HCT116 (cell line): ENCODE measurements at regions not wholly inside any gene's neighbourhood (a gene's known extent, or its start where the extent isn't known, plus 50 kb on each side); places are given as distances from the start of the nearest gene placed in this dataset.

Experiments
- ATAC-seq: fragments of 200-7000 bp; cut with Tn5 transposase; 2 replicates; pipeline ENCODE4 v1.9.1; 2020; ENCODE audit warnings: mild to moderate bottlenecking, moderate library complexity
- BruUV-seq: library from RNA; stranded (reverse); fragments of 400-500 nt; replicated peaks from 2 replicates; lab custom pipeline; 2021; lab: Mats Ljungman, UMichigan
- CTCF ChIA-PET: fragments of 300-600 bp; sonication (Branson Sonifier 250); formaldehyde crosslinking; loops from one replicate; lab custom pipeline; 2021; ENCODE audit warnings: antibody characterized with exemption; lab: Charles Lee
- POLR2A ChIA-PET: fragments of 300-600, 350-600 bp; sonication (Branson Sonifier 250); formaldehyde crosslinking; loops from one replicate; lab custom pipeline; 2021; ENCODE audit warnings: antibody characterized with exemption; lab: Charles Lee
- RAD21 ChIA-PET, 2 experiments: fragments of 300-600 bp; sonication (Branson Sonifier 250); formaldehyde crosslinking; loops; one replicate each; lab custom pipeline; 2023; ENCODE audit warnings: low total read pairs in 2 of 2; ENCODE audit not compliant: uncharacterized antibody in 2 of 2, unreplicated experiment in 2 of 2, low non-redundant PET in 1 of 2; lab: Charles Lee
- DNase-seq: peaks from one replicate; pipeline ENCODE4 v3.0.0-alpha.2; 2010; ENCODE audit warnings: low read depth, low spot score
- H2AFZ ChIP-seq: fragments of 200-600 bp; shearing (Covaris generic), sonication (generic); 2 replicates; pipeline ENCODE4 v1.6.1; 2017; ENCODE audit warnings: low read depth, mixed run types, mixed read lengths, antibody characterized with exemption, low read length; ENCODE audit not compliant: poor library complexity, severe bottlenecking
- H3K27ac ChIP-seq: 2 replicates; pipeline ENCODE4 v1.5.1; 2012; ENCODE audit warnings: low read depth, low read length
- H3K27me3 ChIP-seq: fragments of 200-600 bp; sonication (generic); 2 replicates; pipeline ENCODE4 v1.6.1; 2016; ENCODE audit warnings: mixed run types, low read length, mixed read lengths; ENCODE audit not compliant: insufficient read depth
- H3K36me3 ChIP-seq, 2 experiments: fragments of 200-500 bp in 1 of 2; fragments of 200-600 bp in 1 of 2; sonication (Bioruptor generic) in 1 of 2; sonication (generic) in 1 of 2; 2 replicates each; pipeline versions ENCODE4 v1.5.1 to v1.6.1; 2014 to 2016; ENCODE audit warnings: low read length in 2 of 2, inconsistent platforms in 1 of 2, mixed read lengths in 1 of 2, mixed run types in 1 of 2; ENCODE audit not compliant: insufficient read depth in 2 of 2, control insufficient read depth in 1 of 2
- H3K4me1 ChIP-seq, 2 experiments: fragments of 200-600 bp in 1 of 2; sonication (generic) in 1 of 2; 2 replicates each; pipeline versions ENCODE4 v1.5.1 to v1.6.1; 2012 to 2017; ENCODE audit warnings: low read length in 2 of 2, inconsistent platforms in 1 of 2, mild to moderate bottlenecking in 1 of 2, mixed read lengths in 1 of 2, mixed run types in 1 of 2, moderate library complexity in 1 of 2; ENCODE audit not compliant: insufficient read depth in 2 of 2, control insufficient read depth in 1 of 2
- H3K4me2 ChIP-seq: fragments of 200-600 bp; sonication (generic); 2 replicates; pipeline ENCODE4 v1.6.1; 2017; ENCODE audit warnings: mixed run types, low read length, mixed read lengths
- H3K4me3 ChIP-seq, 2 experiments: fragments of 200-600 bp in 1 of 2; sonication (generic) in 1 of 2; replicated peaks in 1 of 2; 2 replicates each; pipeline ENCODE4 v1.5.1; 2011 to 2016; ENCODE audit warnings: low read length in 2 of 2, control low read depth in 1 of 2, low read depth in 1 of 2, mild to moderate bottlenecking in 1 of 2, mixed read lengths in 1 of 2, mixed run types in 1 of 2
- H3K79me2 ChIP-seq: fragments of 200-600 bp; sonication (generic); 2 replicates; pipeline ENCODE4 v1.6.1; 2017; ENCODE audit warnings: mild to moderate bottlenecking, mixed run types, low read length, moderate library complexity, mixed read lengths; ENCODE audit not compliant: insufficient read depth
- H3K9ac ChIP-seq: fragments of 200-600 bp; sonication (generic); 2 replicates; pipeline ENCODE4 v1.6.1; 2016; ENCODE audit warnings: low read length, mixed read lengths
- H3K9me2 ChIP-seq: fragments of 200-600 bp; sonication (generic), shearing (Covaris generic); 2 replicates; pipeline ENCODE4 v1.6.1; 2017; ENCODE audit warnings: mixed run types, mild to moderate bottlenecking, moderate library complexity; ENCODE audit not compliant: insufficient read depth
- H3K9me3 ChIP-seq, 2 experiments: fragments of 200-500 bp in 1 of 2; fragments of 200-600 bp in 1 of 2; sonication (Bioruptor generic) in 1 of 2; sonication (generic) in 1 of 2; 2 replicates each; pipeline ENCODE4 v1.6.1; 2014 to 2017; ENCODE audit warnings: low read length in 2 of 2, mixed read lengths in 2 of 2, inconsistent platforms in 1 of 2, low read depth in 1 of 2, mild to moderate bottlenecking in 1 of 2, mixed run types in 1 of 2, moderate library complexity in 1 of 2; ENCODE audit not compliant: control insufficient read depth in 1 of 2, insufficient read depth in 1 of 2
- H4K20me1 ChIP-seq: fragments of 200-600 bp; sonication (generic), shearing (Covaris generic); 2 replicates; pipeline ENCODE4 v1.6.1; 2017; ENCODE audit warnings: mixed run types, mild to moderate bottlenecking, moderate library complexity; ENCODE audit not compliant: insufficient read depth
- EGR1 ChIP-seq: IDR thresholded peaks from 2 replicates; pipeline ENCODE4 v1.6.1; 2012; ENCODE audit warnings: low read depth
- EZH2 ChIP-seq: fragments of 200-600 bp; sonication (generic); IDR thresholded peaks from 2 replicates; pipeline ENCODE4 v1.6.1; 2017; ENCODE audit warnings: antibody characterized with exemption, mixed run types
- POLR2A ChIP-seq: IDR thresholded peaks from 2 replicates; pipeline ENCODE4 v1.7.0; 2011; ENCODE audit warnings: borderline replicate concordance; ENCODE audit not compliant: insufficient read depth, insufficient read length; ENCODE audit errors: extremely low read depth
- POLR2AphosphoS5 ChIP-seq: IDR thresholded peaks from 2 replicates; pipeline ENCODE4 v1.6.1; 2011; ENCODE audit warnings: mild to moderate bottlenecking, low read depth, low read length, moderate library complexity
- RAD21 ChIP-seq: IDR thresholded peaks from 2 replicates; pipeline ENCODE4 v1.6.1; 2012; ENCODE audit warnings: low read depth, mild to moderate bottlenecking
- YY1 ChIP-seq: IDR thresholded peaks from 2 replicates; pipeline ENCODE4 v1.6.1; 2011; ENCODE audit warnings: low read length, low read depth, moderate library complexity, mild to moderate bottlenecking; ENCODE audit not compliant: insufficient replicate concordance; ENCODE audit errors: extremely low read depth
- intact Hi-C: fragments of 100-400 bp; cut with micrococcal nuclease; formaldehyde crosslinking; loops from 2 replicates; pipeline ENCODE4 v1.10.0; 2022
- TF ChIP-seq, protein P1 (sequence below): IDR thresholded peaks from 2 replicates; pipeline ENCODE4 v1.6.1; 2012; ENCODE audit warnings: low read depth
- TF ChIP-seq, protein P2 (sequence below): IDR thresholded peaks from 2 replicates; pipeline ENCODE4 v1.6.1; 2011; ENCODE audit warnings: mild to moderate bottlenecking, low read length, moderate library complexity; ENCODE audit not compliant: insufficient replicate concordance; ENCODE audit errors: extremely low read depth

DNA sequence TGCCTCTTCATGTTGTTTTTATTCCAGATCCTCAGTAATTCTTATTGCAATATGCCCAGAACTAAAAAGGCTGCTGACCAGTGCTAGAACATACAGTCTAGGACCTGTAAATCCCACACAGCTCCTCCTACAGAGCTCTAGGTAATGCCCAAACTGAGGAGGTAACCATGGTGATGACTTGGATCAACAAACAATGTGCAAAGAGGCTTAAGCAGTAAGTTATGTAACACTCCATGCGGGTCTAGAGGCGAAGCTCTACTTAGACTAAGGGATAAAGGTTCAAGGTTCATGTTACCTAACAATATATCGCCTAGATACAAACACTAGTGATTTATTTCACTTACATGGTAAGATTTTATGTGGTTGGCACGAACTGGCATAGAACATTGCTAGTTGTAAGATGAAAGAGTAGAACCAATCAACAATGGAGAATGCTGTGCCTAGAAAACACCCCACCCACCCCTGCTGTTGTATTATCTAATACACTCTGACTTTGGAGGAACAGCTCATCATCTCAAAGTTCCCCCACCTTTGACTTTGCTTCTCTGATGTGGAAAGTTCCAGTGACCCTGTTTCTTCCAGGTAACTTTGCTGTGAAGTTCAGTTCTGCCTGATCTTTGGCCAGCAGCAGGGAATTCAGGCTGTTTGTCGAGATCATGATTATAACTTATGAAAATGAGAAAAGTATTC lies 242.4 kb downstream of the ALDH8A1 start:
- Histone ChIP-seq H3K79me2 (no peaks in the 10 kb centered on the region), H3K9ac (no peak overlapping the region), H3K9me2 (no peaks in the 10 kb centered on the region), H3K27me3 (peaks cover 7% of the 10 kb centered on the region; the same call in 1 of the 2 replicates), H3K9me3 (no peaks in the 10 kb centered on the region), H2AFZ (no peak overlapping the region), H3K4me3 (no peak overlapping the region), H3K27ac (no peak overlapping the region), H3K4me1 (no peaks in the 10 kb centered on the region), H4K20me1 (no peaks in the 10 kb centered on the region), H3K36me3 (no peaks in the 10 kb centered on the region), H3K4me2 (no peak overlapping the region)
- CTCF ChIA-PET: no interaction called here
- ATAC-seq (no peak), DNase-seq (no peak)
- intact Hi-C loops: no loop called here
- POLR2A ChIA-PET: no interaction called here
- BruUV-seq: no TSS peak
- RAD21 ChIA-PET: interaction anchor here in 1 of 2 experiments (0.6 kb wide), 1 partner anchor 126 kb away, joined by 3 read pairs; no protein-coding TSS in a partner anchor
- TF ChIP-seq EZH2: no peak

DNA sequence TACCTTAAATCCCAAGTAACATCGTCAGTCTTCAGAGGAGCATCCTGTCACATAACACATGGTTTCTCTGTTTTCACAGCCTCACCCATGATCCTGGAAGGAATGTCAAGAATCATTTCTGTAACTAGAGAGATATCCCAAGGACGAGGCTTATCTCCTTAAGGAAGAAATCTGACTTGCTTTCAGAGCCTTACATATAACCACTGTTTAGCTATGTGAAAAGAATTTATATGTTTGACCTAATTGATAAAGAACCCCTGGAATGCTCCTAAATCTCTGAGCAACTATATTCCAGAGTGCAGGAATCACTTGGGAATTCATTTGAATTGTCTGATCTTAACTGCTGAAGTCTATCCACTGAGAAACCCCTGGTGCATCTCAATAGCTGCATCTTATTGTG lies 243.1 kb downstream of the ALDH8A1 start:
- no peak overlapping the region for H3K27ac ChIP-seq

More for the DNA sequence above, 243.1 kb downstream of the ALDH8A1 start:
- intact Hi-C loops: no loop called here
- POLR2A ChIA-PET: no interaction called here
- H2AFZ ChIP-seq: no peak overlapping the region
- RAD21 ChIA-PET: no interaction called here
- no TSS peak for BruUV-seq
- H4K20me1 ChIP-seq: no peaks in the 10 kb centered on the region
- H3K9me3 ChIP-seq: no peaks in the 10 kb centered on the region
- H3K4me2 ChIP-seq: no peak overlapping the region
- CTCF ChIA-PET: no interaction called here
- no peaks in the 10 kb centered on the region for H3K79me2 ChIP-seq
- H3K4me3 ChIP-seq: no peak overlapping the region
- no peak for ATAC-seq
- TF ChIP-seq RAD21 (no peak), YY1 (no peak), POLR2A (no peak), POLR2AphosphoS5 (no peak), EGR1 (no peak)
- TF ChIP-seq, protein P1, sequence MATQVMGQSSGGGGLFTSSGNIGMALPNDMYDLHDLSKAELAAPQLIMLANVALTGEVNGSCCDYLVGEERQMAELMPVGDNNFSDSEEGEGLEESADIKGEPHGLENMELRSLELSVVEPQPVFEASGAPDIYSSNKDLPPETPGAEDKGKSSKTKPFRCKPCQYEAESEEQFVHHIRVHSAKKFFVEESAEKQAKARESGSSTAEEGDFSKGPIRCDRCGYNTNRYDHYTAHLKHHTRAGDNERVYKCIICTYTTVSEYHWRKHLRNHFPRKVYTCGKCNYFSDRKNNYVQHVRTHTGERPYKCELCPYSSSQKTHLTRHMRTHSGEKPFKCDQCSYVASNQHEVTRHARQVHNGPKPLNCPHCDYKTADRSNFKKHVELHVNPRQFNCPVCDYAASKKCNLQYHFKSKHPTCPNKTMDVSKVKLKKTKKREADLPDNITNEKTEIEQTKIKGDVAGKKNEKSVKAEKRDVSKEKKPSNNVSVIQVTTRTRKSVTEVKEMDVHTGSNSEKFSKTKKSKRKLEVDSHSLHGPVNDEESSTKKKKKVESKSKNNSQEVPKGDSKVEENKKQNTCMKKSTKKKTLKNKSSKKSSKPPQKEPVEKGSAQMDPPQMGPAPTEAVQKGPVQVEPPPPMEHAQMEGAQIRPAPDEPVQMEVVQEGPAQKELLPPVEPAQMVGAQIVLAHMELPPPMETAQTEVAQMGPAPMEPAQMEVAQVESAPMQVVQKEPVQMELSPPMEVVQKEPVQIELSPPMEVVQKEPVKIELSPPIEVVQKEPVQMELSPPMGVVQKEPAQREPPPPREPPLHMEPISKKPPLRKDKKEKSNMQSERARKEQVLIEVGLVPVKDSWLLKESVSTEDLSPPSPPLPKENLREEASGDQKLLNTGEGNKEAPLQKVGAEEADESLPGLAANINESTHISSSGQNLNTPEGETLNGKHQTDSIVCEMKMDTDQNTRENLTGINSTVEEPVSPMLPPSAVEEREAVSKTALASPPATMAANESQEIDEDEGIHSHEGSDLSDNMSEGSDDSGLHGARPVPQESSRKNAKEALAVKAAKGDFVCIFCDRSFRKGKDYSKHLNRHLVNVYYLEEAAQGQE: no peak
- TF ChIP-seq, protein P2, sequence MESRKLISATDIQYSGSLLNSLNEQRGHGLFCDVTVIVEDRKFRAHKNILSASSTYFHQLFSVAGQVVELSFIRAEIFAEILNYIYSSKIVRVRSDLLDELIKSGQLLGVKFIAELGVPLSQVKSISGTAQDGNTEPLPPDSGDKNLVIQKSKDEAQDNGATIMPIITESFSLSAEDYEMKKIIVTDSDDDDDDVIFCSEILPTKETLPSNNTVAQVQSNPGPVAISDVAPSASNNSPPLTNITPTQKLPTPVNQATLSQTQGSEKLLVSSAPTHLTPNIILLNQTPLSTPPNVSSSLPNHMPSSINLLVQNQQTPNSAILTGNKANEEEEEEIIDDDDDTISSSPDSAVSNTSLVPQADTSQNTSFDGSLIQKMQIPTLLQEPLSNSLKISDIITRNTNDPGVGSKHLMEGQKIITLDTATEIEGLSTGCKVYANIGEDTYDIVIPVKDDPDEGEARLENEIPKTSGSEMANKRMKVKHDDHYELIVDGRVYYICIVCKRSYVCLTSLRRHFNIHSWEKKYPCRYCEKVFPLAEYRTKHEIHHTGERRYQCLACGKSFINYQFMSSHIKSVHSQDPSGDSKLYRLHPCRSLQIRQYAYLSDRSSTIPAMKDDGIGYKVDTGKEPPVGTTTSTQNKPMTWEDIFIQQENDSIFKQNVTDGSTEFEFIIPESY: no peak
- H3K9me2 ChIP-seq: no peaks in the 10 kb centered on the region
- no peak overlapping the region for H3K9ac ChIP-seq
- no peaks in the 10 kb centered on the region for H3K4me1 ChIP-seq
- H3K36me3 ChIP-seq: no peaks in the 10 kb centered on the region
- no peak for DNase-seq
- peaks cover 7% of the 10 kb centered on the region; the same call in 1 of the 2 replicates for H3K27me3 ChIP-seq
